ENCODE measurements at regions not wholly inside any gene's neighbourhood (a gene's known extent, or its start where the extent isn't known, plus 50 kb on each side); places are given as distances from the start of the nearest gene placed in this dataset.

DNA sequence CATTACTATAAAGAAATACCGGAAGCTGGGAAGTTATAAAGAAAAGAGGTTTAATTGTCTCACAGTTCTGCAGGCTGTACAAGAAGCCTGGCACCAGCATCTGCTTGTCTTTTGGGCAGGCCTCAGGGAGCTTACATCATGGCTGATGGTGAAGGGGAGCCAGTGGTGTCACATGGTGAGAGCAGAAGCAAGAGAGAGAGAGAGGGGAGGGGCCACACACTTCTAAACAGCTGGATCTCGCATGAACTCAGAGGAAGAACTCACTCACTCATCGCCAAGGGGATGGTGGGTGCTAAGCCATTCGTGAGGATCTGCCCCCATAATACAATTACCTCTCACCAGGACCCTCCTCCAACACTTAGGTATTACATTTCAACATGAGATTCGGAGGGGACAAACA is 51.8 kb upstream of the ANKRD34C start:
- TF ChIP-seq, protein P1, sequence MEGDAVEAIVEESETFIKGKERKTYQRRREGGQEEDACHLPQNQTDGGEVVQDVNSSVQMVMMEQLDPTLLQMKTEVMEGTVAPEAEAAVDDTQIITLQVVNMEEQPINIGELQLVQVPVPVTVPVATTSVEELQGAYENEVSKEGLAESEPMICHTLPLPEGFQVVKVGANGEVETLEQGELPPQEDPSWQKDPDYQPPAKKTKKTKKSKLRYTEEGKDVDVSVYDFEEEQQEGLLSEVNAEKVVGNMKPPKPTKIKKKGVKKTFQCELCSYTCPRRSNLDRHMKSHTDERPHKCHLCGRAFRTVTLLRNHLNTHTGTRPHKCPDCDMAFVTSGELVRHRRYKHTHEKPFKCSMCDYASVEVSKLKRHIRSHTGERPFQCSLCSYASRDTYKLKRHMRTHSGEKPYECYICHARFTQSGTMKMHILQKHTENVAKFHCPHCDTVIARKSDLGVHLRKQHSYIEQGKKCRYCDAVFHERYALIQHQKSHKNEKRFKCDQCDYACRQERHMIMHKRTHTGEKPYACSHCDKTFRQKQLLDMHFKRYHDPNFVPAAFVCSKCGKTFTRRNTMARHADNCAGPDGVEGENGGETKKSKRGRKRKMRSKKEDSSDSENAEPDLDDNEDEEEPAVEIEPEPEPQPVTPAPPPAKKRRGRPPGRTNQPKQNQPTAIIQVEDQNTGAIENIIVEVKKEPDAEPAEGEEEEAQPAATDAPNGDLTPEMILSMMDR (IDR thresholded peaks at IDR 0.05; ENCODE audit: borderline replicate concordance, control extremely low read depth, extremely low read depth, insufficient read depth, missing control alignments), result no peak
- no peak for DNase-seq (ENCODE audit: low spot score)
- in situ Hi-C loops (cut with MboI; ENCODE audit: low sequenced_read_pairs, unreplicated experiment), result no loop called here

- in situ Hi-C loops (cut with MboI; ENCODE audit: low sequenced_read_pairs, unreplicated experiment), result no loop called here
- TF ChIP-seq, protein P1 (IDR thresholded peaks at IDR 0.05; ENCODE audit: borderline replicate concordance, control extremely low read depth, extremely low read depth, insufficient read depth, missing control alignments), result no peak
- DNase-seq (ENCODE audit: low spot score), result no peak
These were observed 59.7 kb upstream of the ANKRD34C start for GRCh38 chr15:79222808-79223207.

DNA sequence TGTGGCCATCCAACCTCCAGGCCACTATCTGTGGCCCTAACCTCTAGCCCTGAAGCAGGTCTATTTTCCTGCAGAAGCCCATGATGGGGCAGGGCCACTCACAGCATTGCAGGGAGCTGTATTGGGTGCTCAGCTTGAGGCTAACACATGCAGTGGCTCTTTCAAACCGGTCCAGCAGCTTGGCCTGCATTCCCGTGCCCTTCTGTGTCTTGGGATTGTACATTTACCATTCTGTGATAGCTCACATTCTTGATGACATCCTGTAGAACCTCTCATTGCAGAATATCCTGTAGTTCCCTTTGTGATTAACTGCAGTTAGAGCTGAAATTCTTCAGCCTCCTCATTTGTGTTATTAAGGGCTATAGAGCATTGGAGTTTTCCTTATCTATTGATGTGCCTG is 60.8 kb upstream of the ANKRD34C start:
- no peak for DNase-seq (ENCODE audit: low spot score)
- TF ChIP-seq, protein P1 (IDR thresholded peaks at IDR 0.05; ENCODE audit: borderline replicate concordance, control extremely low read depth, extremely low read depth, insufficient read depth, missing control alignments), result no peak
- in situ Hi-C loops (cut with MboI; ENCODE audit: low sequenced_read_pairs, unreplicated experiment), result no loop called here

DNA sequence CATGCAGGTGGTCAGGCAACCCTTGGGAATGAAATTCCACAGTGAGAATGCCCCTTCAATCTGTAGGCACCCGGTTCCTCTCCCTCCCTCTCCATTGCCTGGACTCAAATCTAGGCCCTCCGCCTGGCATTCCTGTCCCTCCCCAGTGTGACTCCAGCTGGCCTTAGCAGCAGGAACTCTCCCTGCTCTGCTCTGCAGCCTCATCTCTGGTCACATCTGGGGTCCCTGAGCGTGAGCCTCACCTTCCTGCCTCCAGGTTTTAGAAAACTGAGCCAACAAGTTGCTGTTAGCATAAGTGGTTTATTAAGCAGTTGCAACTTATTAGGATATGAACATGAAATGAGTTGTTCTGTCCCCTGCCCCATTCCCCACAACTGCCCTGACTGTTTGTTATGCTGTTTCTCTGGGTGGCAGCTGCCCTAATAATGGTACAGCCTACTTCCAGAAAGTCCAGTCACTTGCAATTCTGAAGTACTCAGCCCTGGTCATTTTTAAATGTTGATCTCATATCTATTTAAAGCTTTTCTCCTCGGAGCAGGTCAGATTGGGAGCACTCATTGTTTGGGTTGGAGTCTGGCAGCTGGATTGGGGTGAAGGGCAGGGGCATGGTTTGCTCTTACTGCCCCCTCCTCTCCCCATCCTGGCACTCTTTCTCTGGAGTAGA is 63.0 kb upstream of the ANKRD34C start:
- in situ Hi-C loops (cut with MboI; ENCODE audit: low sequenced_read_pairs, unreplicated experiment), result no loop called here
- DNase-seq (ENCODE audit: low spot score), result no peak
- TF ChIP-seq, protein P1 (IDR thresholded peaks at IDR 0.05; ENCODE audit: borderline replicate concordance, control extremely low read depth, extremely low read depth, insufficient read depth, missing control alignments), result no peak

DNA sequence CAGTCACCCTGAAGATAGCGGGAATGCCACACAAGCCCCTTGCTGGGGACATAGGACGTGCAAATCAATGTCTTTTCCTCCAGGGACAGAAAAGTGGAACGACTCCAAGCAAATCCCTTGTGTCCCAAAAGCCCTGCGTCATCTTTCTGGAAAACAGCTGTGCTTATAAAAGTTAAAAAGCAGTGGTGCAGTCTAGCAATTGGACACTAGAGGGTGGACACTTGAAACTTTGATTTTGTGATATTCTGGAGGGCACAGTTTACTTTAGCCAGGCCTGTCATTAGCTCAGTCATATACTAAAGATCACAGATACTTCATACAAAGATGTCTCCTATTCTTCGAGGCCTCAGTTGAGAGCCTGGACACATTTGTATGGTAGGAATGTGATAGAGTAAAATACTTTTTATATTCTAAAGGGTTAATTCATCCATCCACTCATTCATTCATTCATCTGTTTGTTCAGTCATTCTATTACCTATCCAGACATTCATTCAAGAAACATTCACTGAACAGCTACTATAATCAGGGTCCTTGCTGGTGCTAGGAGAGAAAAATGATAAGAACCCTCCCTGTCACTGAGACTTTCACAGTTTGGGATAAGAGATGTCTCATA is 63.8 kb upstream of the ANKRD34C start:
- TF ChIP-seq, protein P1 (IDR thresholded peaks at IDR 0.05; ENCODE audit: borderline replicate concordance, control extremely low read depth, extremely low read depth, insufficient read depth, missing control alignments), result no peak
- in situ Hi-C loops (cut with MboI; ENCODE audit: low sequenced_read_pairs, unreplicated experiment), result no loop called here
- DNase-seq (ENCODE audit: low spot score), result no peak

GRCh38 chr15:79213650-79214049 is 68.9 kb upstream of the ANKRD34C start:
- in situ Hi-C loops (cut with MboI; ENCODE audit: low sequenced_read_pairs, unreplicated experiment), result no loop called here
- TF ChIP-seq, protein P1 (IDR thresholded peaks at IDR 0.05; ENCODE audit: borderline replicate concordance, control extremely low read depth, extremely low read depth, insufficient read depth, missing control alignments), result no peak
- no peak for DNase-seq (ENCODE audit: low spot score)
